ENCODE measurements at regions not wholly inside any gene's neighbourhood (a gene's known extent, or its start where the extent isn't known, plus 50 kb on each side); places are given as distances from the start of the nearest gene placed in this dataset.

DNA sequence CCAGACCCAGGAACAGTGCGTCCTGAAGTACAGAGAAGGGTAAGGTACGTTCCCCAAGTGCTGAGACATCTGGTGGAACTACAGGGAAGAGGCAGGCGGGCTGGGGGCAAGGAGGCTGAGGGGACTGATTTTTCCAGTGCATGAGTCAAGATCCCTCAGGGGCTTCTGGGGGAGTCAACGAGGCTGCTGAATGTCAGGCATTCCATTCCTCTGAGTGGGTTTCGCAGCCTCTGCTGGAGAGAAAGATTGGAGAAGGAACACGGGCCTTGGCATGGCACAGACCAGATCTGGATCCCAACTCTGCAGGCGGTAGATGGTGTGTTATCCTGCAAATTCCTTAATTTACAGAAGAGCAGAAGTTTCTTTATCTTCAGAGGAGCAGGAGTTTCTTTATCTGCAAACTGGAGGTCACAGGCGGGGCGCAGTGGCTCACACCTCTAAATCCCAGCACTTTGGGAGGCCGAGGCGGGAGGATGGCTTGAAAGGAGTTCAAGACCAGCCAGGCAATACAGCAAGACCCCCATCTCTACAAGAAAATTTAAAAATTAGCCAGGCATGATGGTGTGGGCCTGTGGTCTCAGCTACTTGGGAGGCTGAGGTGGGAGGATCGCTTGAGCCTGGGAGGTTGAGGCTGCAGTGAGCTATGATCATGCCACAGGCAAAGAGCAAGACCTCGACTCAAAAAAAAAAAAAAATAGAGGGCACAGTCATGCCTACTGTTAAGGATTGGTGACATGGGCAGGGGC lies 132.6 kb upstream of the MAP1LC3B2 start:
- DNase-seq: peak; percentile 98
- ATAC-seq (ENCODE audit: low read depth): peak; percentile 95
- Histone ChIP-seq H3K4me3 (ENCODE audit: insufficient read depth, low read depth, low read length) (no peak overlapping the region), H2BK5ac (ENCODE audit: low read depth, low read length, poor library complexity, severe bottlenecking) (peak overlapping the region; percentile 72), H3K36me3 (ENCODE audit: control insufficient read depth, insufficient read depth, low read length) (no peaks in the 10 kb centered on the region), H3K4me2 (ENCODE audit: low read depth, low read length) (no peak overlapping the region), H2BK20ac (ENCODE audit: low read depth, low read length) (peak overlapping the region; percentile 96), H4K91ac (ENCODE audit: insufficient read depth, low read depth, low read length) (peak overlapping the region; percentile 75), H2BK120ac (ENCODE audit: low read depth, low read length) (peak overlapping the region; percentile 94), H3K27me3 (ENCODE audit: control insufficient read depth, insufficient read depth, low read length) (no peaks in the 10 kb centered on the region), H3K4me1 (ENCODE audit: control insufficient read depth, insufficient read depth, low read length) (peaks cover 12% of the 10 kb centered on the region), H2AFZ (replicated peaks; ENCODE audit: low read length, poor library complexity) (peak overlapping the region; percentile 64), H3K9me3 (ENCODE audit: control insufficient read depth, insufficient read depth, low read length) (peaks cover 2% of the 10 kb centered on the region; the same call in 1 of the 2 replicates), H4K8ac (ENCODE audit: low read depth in 2 of 2, low read length in 2 of 2) (peak overlapping the region; percentile 25 to 74; a peak in 2 of 4 replicates), H3K18ac (ENCODE audit: low read depth, low read length) (peak overlapping the region; percentile 55), H2BK15ac (ENCODE audit: low read depth, low read length) (peak overlapping the region; percentile 89; the same call in 2 of the 3 replicates), H2AK5ac (ENCODE audit: low read depth, low read length) (peak overlapping the region; percentile 31; the same call in 1 of the 2 replicates), H3K56ac (ENCODE audit: extremely low read depth, insufficient read depth, low read length) (0 out of 2 replicates have a peak overlapping the region, but pooled peaks have one; percentile 28), H3K23ac (ENCODE audit: low read depth, low read length) (no peak overlapping the region; the same call in 1 of the 2 replicates), H4K5ac (ENCODE audit: low read depth, low read length) (peak overlapping the region; percentile 29; the same call in 1 of the 2 replicates), H3K27ac (ENCODE audit: insufficient read depth, low read length) (peak overlapping the region; percentile 64), H3K14ac (replicated peaks; ENCODE audit: low read depth, low read length) (0 out of 2 replicates have a peak overlapping the region, but pooled peaks have one; percentile 7), H3K9ac (ENCODE audit: low read depth, low read length) (no peak overlapping the region; the same call in 1 of the 2 replicates), H2AK9ac (replicated peaks; ENCODE audit: low read depth, low read length, poor library complexity) (peak overlapping the region; percentile 0), H3K79me1 (ENCODE audit: low read depth in 1 of 2, low read length in 2 of 2) (no peaks in the 10 kb centered on the region), H4K20me1 (ENCODE audit: insufficient read depth, low read length) (no peaks in the 10 kb centered on the region), H3K9me1 (ENCODE audit: insufficient read depth, low read length) (0 out of 2 replicates have a peak, but pooled peaks cover 3% of the 10 kb centered on the region), H3K4ac (ENCODE audit: low read depth, low read length) (peak overlapping the region; percentile 66)
- intact Hi-C loops (cut with micrococcal nuclease): loop anchor here (1.0 to 10.0 kb wide), 5 partner anchors 8 to 429 kb away; partner anchors contain the start of gene MED13L
- ChIA-PET POLR2A (ENCODE audit: unreplicated experiment) (no interaction called here), CTCF (interaction anchor here (0.9 kb wide), 1 partner anchor 33 kb away, joined by 3 read pairs; no protein-coding TSS in a partner anchor)
- dilution Hi-C loops (cut with HindIII; ENCODE audit: low sequenced_read_pairs, unreplicated experiment): no loop called here
- WGBS, 2 experiments (ENCODE audit: extremely low coverage in 2 of 2, insufficient read length in 1 of 2): 17% methylated on average over 3 of the region's 13 CpGs; no CpG with 5 or more reads in 1 of the 2 experiments
- BruUV-seq (replicated peaks): no TSS peak
- in situ Hi-C loops (cut with MboI; ENCODE audit: low sequenced_read_pairs): no loop called here
- TF ChIP-seq, protein P1, sequence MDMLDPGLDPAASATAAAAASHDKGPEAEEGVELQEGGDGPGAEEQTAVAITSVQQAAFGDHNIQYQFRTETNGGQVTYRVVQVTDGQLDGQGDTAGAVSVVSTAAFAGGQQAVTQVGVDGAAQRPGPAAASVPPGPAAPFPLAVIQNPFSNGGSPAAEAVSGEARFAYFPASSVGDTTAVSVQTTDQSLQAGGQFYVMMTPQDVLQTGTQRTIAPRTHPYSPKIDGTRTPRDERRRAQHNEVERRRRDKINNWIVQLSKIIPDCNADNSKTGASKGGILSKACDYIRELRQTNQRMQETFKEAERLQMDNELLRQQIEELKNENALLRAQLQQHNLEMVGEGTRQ (IDR thresholded peaks at IDR 0.05; ENCODE audit: low read depth, low read length): no peak
- TF ChIP-seq SMC3 (IDR thresholded peaks at IDR 0.05; ENCODE audit: low read depth, low read length) (peak; percentile 87), CEBPB (IDR thresholded peaks at IDR 0.05; ENCODE audit: low read depth, low read length) (no peak), MXI1 (IDR thresholded peaks at IDR 0.05; ENCODE audit: borderline replicate concordance, low read depth, low read length) (no peak), CHD1 (IDR thresholded peaks at IDR 0.05; ENCODE audit: low read depth, low read length) (no peak), RAD21 (IDR thresholded peaks at IDR 0.05; ENCODE audit: low read length) (peak; percentile 76), MAFK (IDR thresholded peaks at IDR 0.05; ENCODE audit: low read depth, low read length) (peak; percentile 10; the same call in 1 of the 2 replicates), BHLHE40 (IDR thresholded peaks at IDR 0.05; ENCODE audit: low read depth, low read length) (peak; percentile 50; the same call in 1 of the 2 replicates), POLR2A (IDR thresholded peaks at IDR 0.05; ENCODE audit: low read depth, low read length) (0 out of 2 replicates have a peak, but pooled peaks have one; percentile 33), RCOR1 (IDR thresholded peaks at IDR 0.05; ENCODE audit: insufficient replicate concordance, low read length) (peak; percentile 37), FOS (IDR thresholded peaks at IDR 0.05; ENCODE audit: low read depth, low read length) (peak; percentile 91), NFE2L2 (IDR thresholded peaks at IDR 0.05; ENCODE audit: low read depth, low read length) (no peak)
- TF ChIP-seq, protein P2, sequence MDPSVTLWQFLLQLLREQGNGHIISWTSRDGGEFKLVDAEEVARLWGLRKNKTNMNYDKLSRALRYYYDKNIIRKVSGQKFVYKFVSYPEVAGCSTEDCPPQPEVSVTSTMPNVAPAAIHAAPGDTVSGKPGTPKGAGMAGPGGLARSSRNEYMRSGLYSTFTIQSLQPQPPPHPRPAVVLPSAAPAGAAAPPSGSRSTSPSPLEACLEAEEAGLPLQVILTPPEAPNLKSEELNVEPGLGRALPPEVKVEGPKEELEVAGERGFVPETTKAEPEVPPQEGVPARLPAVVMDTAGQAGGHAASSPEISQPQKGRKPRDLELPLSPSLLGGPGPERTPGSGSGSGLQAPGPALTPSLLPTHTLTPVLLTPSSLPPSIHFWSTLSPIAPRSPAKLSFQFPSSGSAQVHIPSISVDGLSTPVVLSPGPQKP (IDR thresholded peaks at IDR 0.05; ENCODE audit: borderline replicate concordance, low read depth, low read length): no peak
- TF ChIP-seq, protein P3, sequence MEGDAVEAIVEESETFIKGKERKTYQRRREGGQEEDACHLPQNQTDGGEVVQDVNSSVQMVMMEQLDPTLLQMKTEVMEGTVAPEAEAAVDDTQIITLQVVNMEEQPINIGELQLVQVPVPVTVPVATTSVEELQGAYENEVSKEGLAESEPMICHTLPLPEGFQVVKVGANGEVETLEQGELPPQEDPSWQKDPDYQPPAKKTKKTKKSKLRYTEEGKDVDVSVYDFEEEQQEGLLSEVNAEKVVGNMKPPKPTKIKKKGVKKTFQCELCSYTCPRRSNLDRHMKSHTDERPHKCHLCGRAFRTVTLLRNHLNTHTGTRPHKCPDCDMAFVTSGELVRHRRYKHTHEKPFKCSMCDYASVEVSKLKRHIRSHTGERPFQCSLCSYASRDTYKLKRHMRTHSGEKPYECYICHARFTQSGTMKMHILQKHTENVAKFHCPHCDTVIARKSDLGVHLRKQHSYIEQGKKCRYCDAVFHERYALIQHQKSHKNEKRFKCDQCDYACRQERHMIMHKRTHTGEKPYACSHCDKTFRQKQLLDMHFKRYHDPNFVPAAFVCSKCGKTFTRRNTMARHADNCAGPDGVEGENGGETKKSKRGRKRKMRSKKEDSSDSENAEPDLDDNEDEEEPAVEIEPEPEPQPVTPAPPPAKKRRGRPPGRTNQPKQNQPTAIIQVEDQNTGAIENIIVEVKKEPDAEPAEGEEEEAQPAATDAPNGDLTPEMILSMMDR (conservative IDR thresholded peaks at IDR 0.05; ENCODE audit: low read depth, low read length): peak; percentile 63

Data from IMR-90 (cell line).